GM21390 (cell line): ENCODE measurements at regions not wholly inside any gene's neighbourhood (a gene's known extent, or its start where the extent isn't known, plus 50 kb on each side); places are given as distances from the start of the nearest gene placed in this dataset.

ENCODE experiments used
- ATAC-seq: cut with Tn5 transposase; IDR thresholded peaks from one replicate; pipeline ENCODE4 v1.9.1; 2021; ENCODE audit not compliant: unreplicated experiment

GRCh38 chr1:230517326-230517725 is 91.2 kb upstream of the PGBD5 start:
- ATAC-seq, result no peak

DNA sequence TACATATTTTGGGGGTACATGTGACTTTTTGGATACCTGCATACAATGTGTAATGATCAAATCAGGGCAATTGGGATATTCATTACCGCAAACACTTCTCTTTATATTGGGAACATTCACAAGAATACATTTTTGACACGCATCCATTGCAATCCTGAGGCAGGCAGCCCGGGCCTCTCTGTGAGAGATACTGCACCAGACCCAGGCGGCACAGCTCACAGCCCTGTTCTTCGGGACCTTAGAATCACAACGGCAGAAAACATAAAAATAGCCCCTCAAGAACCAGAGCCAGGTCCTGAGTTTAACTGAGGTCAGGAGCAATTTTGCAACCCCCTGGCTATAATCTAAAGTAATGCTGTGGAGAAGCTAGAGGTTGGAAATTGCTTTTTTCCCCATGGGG is 90.8 kb upstream of the PGBD5 start:
- no peak for ATAC-seq

GRCh38 chr1:230515451-230516145 is 89.5 kb upstream of the PGBD5 start:
- ATAC-seq, result no peak

DNA sequence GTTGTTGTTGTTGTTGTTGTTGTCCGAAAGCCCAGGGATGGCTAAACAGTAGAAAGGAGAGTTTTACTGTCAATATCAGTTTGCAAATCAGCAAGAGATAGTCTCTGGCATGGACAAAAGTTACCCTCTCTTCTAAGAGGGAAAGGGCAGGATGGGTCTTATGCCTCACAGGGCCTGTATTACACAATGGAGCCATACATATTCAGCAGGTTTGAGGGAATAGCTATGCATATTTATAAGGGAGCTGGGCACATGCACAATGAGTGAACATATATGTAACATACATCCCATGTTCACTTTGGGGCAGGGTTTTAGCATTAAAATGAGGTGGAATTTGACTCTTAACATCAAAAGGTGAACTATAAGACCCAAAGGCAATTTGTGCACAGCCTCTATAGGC is 84.4 kb upstream of the PGBD5 start:
- ATAC-seq, result no peak

DNA sequence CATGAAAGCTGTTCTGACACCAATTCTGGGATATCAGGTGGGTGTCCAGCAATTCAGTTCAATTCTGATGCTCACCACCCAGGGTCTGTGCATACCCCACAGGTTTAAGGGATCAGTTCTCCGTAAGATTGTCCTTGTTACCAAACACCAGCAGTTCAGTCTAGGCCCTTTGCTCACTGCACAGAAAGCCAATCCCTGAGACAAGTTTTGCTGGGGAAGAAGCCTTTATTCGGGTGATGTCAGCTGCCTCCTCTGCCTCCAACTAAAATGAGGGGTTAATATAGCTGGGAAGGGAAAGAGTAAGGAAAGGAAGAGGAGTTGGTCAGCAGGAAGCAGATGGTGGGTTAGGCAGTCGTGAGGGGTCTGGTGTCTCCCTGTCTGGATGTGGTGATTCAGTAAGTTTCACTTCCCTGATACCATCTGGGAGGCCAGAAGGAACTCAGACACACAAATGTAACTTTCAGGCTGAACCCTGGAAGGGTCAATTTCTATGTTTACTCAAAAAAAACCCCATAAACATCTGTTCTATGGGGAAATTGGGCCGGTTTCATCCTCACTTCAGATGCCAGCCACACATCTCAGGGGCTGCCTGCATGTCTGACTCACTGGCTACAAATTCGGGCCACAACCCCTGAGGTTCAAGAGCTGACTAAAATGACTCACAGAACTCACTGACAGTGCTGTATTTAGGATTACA is 83.3 kb upstream of the PGBD5 start:
- ATAC-seq, result peak; percentile 67

- no peak for ATAC-seq
Measured at GRCh38 chr1:230507666-230508402, 81.7 kb upstream of the PGBD5 start.

DNA sequence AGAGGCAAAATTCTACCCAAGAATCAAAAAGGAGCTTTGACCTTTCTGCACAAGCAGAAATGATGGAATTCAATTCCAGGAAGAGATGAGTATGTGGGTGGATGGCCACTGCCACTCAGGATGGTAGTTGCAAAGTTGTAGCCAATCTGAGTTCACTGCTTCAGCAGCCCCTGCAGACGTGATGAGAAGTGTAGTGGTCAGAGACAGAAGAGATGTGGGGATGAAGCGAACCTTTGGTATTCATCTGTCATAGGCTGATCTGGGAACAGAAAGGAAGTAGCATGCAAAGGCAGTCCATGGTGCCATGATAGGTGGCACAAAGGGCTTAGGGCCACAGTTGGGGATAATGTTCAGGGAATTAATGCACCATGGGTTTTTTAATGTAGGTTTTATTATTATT is 81.1 kb upstream of the PGBD5 start:
- ATAC-seq, result no peak

GRCh38 chr1:230506451-230506850 is 80.3 kb upstream of the PGBD5 start:
- ATAC-seq, result no peak

- no peak for ATAC-seq
Measured at GRCh38 chr1:230504310-230504709, 78.2 kb upstream of the PGBD5 start.

- no peak for ATAC-seq
Measured at GRCh38 chr1:230503726-230504125, 77.6 kb upstream of the PGBD5 start.

GRCh38 chr1:230502996-230503395 is 76.9 kb upstream of the PGBD5 start:
- no peak for ATAC-seq

DNA sequence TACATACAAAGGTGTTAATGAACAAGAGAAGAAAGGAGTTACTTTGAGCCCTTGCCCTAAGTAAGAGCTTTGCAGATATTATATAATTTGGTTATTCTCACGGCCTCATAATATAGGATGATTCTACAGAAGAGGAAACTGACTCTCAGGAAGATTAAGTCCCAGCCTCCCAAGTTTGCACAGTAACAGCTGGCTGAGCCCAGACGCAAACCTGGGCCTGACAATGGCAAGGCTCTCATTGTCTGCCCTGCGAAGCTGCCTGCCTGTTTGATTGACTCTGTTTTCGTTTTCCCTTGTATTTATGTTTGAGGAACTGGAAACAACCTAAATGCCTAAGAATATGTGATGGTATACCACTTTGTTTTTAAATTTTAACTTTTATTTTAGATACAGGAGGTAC is 76.2 kb upstream of the PGBD5 start:
- no peak for ATAC-seq

DNA sequence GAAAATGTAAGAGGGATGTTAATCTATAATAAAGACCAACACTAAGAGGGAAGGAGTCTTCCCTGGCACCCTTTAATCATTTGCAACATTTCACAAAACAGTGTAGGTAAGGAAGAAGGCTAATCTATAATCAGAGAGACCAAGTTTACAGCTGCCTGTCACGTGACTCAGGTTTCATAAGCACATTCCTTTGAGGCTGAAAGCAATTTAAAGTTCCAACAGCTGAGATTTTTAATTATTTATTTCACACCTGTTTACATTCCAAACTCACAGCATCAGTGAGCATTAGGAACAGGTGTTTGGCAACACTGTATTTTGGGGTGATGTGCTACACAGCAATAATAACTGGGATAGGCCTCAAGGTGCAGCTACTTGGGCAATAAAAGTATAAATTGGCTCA is 75.7 kb upstream of the PGBD5 start:
- ATAC-seq, result no peak

- no peak for ATAC-seq
Measured at GRCh38 chr1:230501242-230501641, 75.1 kb upstream of the PGBD5 start.

- no peak for ATAC-seq
Measured at GRCh38 chr1:230500063-230500462, 73.9 kb upstream of the PGBD5 start.

DNA sequence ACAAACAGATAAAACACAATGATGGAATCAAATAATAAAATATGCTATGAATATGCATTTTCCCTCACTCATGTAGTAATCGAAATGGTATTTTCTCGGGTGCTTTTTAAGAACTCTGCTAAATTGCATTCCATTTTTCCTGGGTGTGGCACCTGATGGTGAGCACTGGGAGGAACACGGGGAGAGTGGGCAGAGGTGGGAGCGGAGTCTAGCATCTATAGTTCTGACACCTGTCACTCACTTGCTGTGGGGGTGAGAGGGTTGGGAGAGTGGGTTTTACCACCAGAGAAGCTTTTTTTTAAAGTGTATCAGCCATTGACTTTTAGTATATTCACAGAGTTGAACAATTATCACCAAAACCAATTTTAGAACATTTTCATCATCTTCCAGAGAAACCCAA is 73.4 kb upstream of the PGBD5 start:
- ATAC-seq, result no peak

- no peak for ATAC-seq
Measured at GRCh38 chr1:230498704-230499103, 72.6 kb upstream of the PGBD5 start.

- no peak for ATAC-seq
Measured at GRCh38 chr1:230496451-230496850, 70.3 kb upstream of the PGBD5 start.

- no peak for ATAC-seq
Measured at GRCh38 chr1:230495891-230496385, 69.8 kb upstream of the PGBD5 start.

DNA sequence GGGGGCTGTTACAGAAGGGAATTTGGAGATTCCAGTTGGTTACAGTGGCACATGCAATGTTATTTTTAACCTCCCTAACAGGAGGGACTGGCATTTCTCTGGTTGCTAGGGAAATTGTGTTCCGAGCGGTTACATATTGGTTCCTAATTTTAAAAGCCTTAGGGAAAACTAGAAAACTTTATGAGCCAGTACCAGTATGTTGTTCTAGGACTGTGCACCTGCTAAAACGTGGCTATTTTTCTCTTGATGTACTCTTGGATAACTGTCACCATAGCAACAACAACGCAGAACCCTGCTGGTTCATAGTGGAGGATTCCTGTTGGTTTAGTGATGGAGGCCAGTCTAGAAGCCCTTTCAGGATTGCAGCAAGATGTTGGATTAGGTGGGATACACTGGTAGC is 68.9 kb upstream of the PGBD5 start:
- ATAC-seq, result no peak

- ATAC-seq, result no peak
Measured at GRCh38 chr1:230494514-230494913, 68.4 kb upstream of the PGBD5 start.

DNA sequence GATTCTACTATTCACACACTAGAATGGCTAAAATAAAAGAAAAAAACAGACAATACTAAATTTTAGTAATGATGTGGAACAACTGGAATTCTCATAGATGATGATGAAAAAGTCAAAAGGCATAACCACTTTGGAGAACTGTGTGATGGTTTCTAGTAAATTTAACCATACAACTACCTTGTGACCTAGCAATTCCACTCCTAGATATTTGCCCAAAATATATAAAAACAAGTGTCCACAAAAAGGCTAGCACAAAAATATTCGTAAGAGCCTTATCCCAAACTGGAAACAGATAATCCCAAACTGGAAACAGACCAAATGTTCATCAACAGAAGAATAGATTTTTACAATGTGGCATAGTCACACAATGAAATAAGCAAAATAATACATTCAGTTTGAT is 67.9 kb upstream of the PGBD5 start:
- no peak for ATAC-seq
